HG03139 (cell line): ENCODE measurements at regions not wholly inside any gene's neighbourhood (a gene's known extent, or its start where the extent isn't known, plus 50 kb on each side); places are given as distances from the start of the nearest gene placed in this dataset.
"Not testable (repeated sequence)": the region's sequence is repeated elsewhere in the genome, so short reads cannot be mapped to it uniquely, and the experiment has no call there.

Source experiments
- ATAC-seq: cut with Tn5 transposase; IDR thresholded peaks from one replicate; pipeline ENCODE4 v1.9.1; 2021; ENCODE audit not compliant: unreplicated experiment

DNA sequence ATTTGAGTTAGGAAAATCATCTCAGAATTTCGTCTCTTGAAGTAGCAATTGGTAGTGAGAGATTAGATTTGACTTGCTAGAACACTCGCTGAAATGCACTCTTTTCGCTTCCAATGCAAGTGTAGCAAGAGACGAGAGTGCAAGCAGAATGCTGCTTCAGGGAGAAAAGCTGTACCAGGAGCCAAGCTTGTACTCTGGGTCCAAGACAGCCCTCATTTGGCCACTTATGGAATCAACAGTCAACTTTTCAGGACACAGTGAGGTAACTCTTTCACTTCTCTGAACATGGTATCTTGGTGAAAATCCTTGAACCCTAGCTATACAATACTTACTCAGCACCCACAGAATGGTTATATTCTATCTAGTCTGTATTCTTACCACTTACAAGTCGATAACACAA lies 107.6 kb upstream of the TERB2 start:
- ATAC-seq: not testable (repeated sequence)

DNA sequence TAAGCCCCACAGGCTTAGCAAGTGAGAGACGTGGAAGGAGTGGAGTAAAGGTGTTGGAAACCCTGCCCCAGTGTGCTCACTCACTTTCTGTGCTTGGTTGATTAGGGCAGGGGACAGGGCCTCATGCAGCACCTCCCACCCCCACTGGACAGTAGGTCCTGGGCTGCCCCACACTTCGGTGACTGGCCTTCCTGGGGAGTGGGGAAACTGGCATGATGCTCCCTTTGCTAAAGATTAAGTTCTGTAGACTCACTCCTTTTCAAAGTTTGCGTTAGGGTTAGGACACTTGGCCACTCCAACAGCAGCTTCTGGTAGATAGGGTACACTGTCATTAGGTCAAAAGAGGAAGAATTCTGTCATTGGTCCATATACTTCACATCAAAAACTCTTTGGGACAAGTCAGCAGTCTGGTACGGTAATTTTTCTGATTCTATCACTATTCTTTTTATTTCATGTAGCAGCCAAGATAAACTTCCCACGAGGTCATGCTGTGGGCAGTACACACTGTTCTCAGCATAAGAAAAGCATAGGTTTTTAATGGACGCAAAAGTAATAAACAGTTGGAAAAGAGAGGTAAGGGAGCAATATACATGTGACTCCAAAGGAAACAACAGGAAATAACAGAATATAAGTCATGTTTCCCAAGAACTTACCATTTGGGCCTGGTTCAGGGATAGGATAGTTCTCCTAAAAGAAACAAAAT lies 106.6 kb upstream of the TERB2 start:
- not testable (repeated sequence) for ATAC-seq

DNA sequence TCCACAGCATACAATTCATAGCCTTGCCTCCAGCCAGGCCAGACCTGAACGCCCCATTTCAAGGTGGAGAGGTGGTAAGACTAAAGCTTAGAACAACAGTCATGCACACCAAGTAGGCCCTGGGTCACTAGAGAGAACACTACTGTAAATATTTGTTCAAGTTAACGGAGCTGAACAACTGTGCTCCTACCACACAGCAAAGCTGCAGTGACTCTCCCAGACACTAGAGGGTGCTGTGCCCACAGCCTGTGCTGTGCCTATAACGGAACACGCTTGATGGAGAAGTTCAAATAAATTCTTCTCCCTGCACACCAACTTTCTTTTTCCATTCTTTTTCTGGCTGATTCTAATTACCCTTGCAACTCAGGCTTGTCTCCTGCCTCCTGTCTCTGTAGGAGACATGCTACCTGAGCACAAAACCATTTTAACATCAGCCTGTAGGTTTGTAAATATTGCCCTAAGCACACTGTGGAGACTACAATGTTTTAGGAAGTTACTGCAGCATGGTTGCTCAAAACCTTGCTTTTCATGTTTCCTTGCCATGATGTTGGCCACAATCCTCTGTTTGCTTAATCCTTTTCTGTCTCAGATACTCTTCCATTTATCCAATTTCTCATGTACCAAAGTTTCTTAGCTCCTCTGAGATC lies 103.1 kb upstream of the TERB2 start:
- ATAC-seq: not testable (repeated sequence)

DNA sequence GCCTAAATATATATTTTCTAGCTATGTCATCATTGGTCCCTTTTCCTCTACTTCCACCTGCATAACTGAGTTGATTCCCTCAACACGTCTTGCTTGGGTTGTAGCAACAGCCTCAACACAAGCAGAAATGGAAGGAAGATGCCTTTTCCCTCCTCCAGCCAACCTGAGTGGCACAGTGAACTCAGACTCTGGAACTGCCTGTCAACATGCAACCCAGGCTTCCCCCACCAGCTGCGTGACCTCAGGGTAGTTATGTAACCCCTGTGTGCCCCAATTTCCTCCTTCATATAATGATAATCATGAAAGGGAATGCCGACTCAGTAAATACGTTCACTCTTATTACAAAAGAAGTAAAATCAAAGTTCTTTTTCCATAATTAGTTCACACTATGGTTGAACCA lies 101.8 kb upstream of the TERB2 start:
- not testable (repeated sequence) for ATAC-seq

DNA sequence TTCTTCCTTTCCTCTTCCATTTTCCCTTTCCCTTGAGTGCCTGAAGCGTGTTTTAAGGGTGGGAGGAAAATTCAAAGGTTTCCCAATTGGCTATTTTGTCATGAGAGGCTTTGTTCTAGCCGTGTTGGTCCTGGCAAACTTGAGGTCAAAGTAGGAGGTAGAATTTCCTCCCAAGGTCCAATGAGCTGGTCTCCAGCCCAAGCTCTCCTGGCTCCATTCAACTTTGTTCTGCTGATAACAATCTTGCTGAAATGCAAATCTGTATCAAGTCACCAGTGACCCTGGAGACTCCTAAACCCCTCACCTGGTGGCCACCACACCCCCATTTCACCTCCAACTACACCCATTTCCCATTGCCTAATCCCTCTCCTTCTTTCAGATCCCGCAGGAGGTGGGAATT lies 100.2 kb upstream of the TERB2 start:
- ATAC-seq: not testable (repeated sequence)

DNA sequence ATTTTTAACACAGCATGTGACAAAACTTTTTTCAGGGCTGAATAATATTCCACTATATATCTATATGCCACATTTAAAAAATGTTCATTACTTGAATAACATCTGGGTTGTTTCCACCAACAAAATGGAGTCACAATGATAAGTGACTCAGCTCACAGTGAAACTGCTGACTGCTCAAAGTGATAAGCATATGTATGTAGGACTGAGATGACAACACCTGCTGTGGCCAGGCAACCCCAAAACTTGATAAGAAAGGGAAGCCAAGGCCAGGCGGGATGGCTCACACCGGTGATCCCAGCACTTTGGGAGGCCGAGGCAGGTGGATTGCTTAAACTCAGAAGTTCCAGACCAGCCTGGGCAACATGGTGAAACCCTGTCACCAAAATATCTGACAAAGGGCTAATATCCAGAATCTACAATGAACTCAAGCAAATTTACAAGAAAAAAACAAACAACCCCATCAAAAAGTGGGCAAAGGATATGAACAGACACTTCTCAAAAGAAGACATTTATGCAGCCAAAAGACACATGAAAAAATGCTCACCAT lies 99.2 kb upstream of the TERB2 start:
- ATAC-seq: not testable (repeated sequence)

DNA sequence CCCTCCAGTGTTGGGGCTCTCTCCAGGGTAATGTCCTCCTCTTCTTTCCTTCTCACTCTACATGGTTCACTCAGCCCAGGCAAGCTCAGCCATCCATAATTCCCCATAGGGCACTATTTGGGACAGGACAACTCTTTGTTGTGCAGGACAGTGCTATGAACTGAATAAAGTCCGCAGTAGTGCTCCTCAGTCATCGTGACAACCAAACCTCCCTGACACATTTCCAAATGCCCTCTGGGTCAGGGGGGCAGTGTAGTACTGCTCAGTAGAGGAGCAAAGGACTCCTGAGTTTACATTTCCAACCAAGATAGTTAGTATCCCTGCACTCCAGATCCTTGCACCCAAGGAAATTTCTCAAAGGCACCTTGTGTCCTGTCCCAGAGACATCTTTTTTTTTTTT lies 97.4 kb upstream of the TERB2 start:
- ATAC-seq: not testable (repeated sequence)

DNA sequence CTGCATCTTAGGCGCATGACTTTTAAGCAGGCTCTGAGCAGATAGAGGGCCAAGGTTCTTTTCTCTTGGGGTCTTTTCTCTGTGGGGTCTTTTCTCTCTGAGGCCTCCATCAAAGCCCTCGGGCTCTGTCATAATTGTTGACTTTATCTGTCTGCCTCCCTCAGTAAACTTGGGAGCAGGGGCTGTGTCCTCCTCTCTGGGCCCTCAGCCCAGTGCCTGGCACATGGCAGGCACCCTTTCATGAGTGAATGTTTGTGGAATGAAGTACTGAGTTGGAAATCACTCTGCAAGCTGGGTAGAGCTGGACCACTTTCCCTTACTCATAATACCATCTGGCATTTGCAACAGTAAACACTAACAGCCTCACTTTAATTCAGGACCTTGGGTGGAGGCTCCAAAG lies 96.3 kb upstream of the TERB2 start:
- ATAC-seq: not testable (repeated sequence)

DNA sequence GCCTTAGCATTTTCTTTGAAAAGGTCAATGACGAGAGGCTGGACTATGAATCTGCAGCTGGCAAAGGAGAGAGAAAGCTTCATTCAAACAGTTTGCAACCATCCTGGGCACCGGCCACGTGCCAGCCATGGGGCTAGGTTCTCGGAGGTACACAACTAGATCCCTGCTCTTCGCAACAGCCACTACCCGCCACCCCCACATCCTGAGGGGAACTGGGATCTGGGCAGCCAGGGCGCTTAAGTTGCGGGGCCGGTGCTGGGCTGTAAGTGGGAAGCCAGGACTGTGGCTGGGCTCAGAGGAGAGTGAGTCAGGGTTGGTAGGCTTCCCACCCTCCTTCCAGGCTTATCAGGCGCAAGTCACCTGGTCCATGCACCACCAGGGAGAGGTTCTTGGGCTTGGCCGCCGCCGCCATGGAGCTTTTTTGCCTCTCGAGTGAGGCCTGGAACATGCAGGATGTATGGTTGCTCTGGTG lies 95.0 kb upstream of the TERB2 start:
- no peak for ATAC-seq

DNA sequence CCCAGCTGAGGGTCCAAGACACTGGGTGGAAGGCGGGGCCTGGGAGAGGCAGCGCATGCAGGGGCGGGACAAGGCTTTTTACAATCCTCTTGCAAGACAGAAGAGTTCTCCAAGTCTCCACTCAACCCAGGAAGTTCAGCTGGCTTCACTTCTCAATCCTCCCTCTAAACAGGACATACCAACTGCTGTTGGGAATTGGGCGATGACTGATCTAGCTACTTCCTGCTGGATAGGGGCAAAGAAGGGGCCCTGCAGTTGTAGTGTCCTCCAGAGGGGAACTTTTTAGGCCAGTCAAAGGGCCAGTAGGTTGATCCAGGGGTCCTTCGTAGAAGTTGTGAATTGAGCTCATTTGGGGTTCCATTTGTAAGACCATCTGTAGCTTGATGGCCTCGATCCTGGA lies 94.6 kb upstream of the TERB2 start:
- ATAC-seq: no peak

DNA sequence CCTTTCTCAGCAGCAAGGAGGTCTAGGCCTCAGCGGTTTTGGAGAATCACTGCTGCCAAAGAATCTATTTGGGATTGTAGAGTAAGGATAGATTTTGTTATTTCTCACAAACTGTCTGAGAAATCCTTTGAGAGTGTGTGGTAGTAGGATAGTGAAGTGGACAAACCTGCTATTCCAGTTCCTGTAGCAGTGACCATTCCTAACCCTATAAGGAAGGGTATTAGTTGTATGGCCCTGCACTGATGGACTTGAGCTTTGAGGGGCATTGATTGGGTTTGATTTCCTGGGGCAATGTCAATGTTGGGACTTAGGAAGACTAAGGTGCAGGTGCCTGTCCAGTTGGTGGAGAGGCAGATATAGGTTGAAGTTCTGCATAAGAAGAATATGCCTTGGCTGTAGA lies 93.6 kb upstream of the TERB2 start:
- not testable (repeated sequence) for ATAC-seq

DNA sequence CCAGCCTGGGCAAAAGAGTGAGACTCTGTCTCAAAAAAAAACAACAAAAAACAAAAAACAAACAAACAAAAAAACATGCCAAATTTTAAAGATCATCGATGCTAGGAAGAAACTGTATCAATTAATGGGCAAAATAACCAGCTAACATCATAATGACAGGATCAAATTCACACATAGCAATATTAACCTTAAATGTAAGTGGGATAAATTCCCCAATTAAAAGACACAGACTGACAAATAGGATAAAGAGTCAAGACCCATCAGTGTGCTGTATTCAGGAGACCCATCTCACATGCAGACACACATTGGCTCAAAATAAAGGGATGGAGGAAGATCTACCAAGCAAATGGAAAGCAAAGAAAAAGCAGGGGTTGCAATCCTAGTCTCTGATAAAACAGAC lies 88.4 kb upstream of the TERB2 start:
- not testable (repeated sequence) for ATAC-seq

DNA sequence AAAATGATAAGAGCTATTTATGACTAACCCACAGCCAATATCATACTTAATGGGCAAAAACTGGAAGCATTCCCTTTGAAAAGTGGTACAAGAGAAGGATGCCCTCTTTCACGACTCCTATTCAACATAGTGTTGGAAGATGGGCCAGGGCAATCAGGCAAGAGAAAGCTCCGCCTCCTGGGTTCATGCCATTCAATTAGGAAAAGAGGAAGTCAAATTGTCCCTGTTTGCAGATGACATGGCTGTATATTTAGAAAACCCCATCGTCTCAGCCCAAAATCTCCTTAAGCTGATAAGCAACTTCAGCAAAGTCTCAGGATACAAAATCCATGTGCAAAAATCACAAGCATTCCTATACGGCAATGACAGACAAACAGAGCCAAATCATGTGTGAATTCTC lies 86.4 kb upstream of the TERB2 start:
- ATAC-seq: not testable (repeated sequence)

DNA sequence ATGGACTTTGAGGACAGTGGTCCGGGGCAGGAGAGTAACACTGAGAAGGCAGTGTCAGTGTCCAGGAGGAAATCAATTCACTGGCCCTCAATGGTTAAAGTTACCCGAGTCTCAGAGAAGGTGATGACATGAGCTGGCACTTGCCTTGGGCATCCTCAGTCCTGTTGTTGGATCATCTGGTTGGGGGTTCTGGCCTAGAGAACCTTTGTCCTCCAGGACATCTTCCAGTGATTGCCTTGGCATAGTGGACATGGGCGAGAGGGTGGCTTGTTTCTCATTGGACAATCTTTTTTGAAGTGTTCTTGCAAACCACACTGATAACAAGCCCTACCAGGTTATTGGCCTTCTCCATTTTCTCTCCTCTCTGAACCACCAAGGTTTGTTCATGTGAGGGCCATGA lies 83.4 kb upstream of the TERB2 start:
- ATAC-seq: no peak

DNA sequence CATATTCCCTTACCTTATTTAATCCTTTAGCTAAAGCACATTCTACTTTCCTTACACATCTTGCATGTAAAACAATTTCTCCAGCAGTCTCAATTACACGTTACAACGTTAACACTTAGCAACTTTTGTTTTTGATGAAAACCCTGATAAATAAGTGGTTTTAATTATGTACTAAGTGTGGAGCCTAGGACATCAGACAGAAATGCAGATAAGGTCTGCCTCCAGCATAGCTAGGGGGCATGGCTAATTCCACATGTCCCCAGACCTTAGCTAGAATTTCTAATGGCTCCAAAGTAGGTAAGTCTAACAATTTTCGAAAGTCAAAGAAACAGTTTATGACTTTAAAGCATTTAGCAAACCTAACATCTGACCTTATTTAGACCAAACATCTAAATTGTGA lies 77.4 kb upstream of the TERB2 start:
- ATAC-seq: no peak

DNA sequence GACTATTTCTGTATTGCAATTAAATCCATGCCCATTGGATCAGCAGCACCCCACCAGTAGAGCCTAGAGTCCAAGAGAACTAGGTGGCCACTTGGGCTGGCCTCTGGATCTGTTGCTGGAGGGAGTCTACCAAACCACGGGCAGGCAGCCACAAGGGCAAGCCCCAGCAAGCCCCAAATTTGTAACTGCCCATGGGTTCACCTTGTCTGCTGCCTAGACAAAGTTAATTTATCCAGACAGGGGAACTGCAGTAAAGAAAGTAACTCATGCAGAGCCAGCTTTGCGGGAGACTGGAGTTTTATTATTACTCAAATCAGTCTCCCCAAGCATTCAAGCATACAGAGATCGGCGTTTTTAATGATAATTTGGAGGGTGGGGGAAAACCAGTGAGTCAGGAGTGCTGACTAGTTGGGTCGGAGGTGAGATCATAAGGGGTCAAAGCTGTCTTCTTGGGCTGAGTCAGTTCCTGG lies 74.0 kb upstream of the TERB2 start:
- peak; percentile 68 for ATAC-seq

DNA sequence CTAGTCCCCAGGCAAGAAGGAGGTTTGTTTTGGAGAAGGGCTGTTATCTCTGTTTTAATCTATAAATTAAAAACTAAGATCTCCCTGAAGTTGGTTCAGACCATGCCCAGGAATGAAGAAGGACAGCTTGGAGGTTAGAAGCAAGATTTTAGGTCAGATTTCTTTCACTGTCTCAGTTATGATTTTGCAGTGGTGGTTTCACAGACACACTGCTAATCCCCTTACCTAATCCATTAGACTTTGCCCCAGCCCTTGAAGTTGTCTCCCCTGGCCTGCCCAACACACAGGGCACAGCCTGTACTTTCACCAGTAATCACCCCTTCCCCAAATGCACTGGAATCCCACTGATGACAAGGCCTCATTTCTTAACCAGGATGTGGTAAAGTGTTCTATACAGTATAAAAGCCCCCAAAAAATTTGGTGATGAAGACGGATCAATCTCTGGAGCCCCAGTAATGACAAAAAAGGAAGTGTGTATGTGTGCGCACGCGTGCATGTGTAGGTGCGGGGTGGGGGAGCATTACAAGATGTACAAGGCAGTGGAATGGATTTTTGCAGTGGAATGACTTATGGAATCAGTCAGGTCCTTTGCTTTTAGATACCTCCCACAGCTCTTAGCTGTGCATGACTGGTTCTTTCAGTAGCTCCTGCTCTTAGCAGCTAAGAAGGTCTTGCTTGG lies 73.1 kb upstream of the TERB2 start:
- no peak for ATAC-seq

DNA sequence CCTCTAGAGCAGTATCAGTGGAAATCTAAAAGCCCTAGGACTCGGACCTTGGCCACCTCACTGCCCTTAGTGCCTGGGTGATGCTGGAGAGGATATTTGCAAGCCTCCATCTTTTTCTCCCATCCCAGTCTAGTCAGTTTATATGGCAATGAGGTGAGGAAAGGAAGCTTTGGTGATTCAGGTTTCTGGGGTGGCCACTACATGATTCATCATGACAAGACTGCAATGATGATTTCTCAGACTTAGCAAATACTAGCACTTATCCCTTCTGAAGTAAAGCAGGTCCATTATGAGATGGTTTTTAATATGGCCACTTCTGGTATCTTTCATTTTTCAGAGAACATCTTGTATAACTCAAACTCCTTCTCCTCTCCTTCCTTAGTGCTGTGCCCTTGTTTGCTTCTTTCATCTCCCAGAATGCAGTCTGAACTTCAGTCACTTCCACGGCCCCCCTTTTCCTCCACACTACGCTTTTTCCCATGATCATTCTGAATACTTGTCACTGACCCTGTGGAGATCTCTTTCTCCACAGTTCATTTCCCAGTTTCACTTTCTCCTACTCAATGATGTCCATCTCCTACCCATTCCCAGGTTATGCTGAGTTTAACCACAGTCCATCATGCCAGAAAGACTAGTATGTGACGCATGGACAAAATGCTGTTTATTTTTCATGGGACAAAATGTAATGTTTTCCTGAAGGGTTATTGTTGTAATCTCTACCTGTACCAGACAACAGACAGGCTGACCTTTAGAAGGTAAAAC lies 57.4 kb upstream of the TERB2 start:
- not testable (repeated sequence) for ATAC-seq

DNA sequence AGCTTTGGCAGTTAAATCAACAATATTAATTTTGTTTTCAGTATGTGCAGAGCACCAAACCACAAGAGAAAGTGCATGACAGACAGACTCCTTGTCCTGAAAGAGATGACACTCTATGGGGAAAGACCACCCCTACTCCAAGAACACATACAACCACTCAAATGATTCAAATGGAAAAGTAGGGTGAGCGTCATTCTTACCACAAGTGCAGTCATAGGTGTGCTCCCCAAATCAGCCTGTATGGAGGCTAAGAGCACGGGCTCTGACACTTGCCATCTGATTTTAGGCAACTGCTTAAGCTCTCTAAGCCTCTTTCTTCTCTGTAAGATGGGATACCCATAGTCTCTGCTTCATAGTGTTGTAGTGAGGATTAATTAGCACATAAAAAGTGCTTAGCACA lies 56.7 kb upstream of the TERB2 start:
- ATAC-seq: not testable (repeated sequence)

DNA sequence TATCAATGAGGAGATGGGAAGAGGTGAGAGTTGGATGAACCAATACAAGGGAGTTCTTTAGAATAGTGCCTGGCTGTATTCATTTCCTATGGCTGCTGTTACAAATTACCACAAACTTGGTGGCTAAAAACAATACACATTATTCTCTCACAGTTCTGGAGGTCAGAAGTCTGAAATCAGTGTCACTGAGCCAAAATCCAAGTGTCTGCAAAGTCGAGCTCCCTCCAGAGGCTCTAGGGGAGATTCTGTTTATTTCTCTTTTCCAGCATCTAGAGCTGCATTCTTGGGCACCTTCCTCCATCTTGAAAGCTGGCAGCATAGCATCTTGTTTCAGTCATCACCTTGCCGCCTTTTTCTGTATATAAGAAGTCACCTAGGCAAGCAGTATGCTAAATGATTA lies 55.7 kb upstream of the TERB2 start:
- ATAC-seq: not testable (repeated sequence)

DNA sequence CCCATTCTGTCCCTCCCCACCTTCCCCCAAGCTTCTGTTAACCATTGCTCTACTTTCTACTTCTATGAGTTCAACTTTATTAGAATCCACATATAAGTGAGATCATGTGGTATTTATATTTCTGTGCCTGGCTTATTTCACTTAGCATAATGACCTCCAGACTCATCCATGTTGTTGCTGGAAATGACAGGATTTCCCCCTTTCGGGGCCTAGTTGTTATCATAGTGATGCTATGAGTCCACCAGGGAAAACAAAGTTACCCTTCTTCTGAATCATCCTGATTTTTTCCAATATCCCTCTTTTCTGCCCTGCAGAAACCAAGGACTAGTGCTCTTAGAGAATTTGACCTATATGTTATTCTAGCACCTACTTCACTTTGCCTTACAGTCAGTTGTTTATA lies 53.2 kb upstream of the TERB2 start:
- ATAC-seq: not testable (repeated sequence)
